ENCODE measurements at regions not wholly inside any gene's neighbourhood (a gene's known extent, or its start where the extent isn't known, plus 50 kb on each side); places are given as distances from the start of the nearest gene placed in this dataset.

- TF ChIP-seq POLR2A (IDR thresholded peaks at IDR 0.05), result no peak
- TF ChIP-seq CTCF (IDR thresholded peaks at IDR 0.05), result no peak
These were observed 651.4 kb downstream of the IQCM start for GRCh38 chr4:149164282-149164681.

All from Peyer's patch (tissue), 4 donors.